Kidney tubule cell (primary cell): ENCODE measurements at regions not wholly inside any gene's neighbourhood (a gene's known extent, or its start where the extent isn't known, plus 50 kb on each side); places are given as distances from the start of the nearest gene placed in this dataset.

ENCODE experiments used
- DNase-seq: peaks from one replicate; pipeline ENCODE4 v3.0.0-alpha.2; 2018; ENCODE audit warnings: low spot score

DNA sequence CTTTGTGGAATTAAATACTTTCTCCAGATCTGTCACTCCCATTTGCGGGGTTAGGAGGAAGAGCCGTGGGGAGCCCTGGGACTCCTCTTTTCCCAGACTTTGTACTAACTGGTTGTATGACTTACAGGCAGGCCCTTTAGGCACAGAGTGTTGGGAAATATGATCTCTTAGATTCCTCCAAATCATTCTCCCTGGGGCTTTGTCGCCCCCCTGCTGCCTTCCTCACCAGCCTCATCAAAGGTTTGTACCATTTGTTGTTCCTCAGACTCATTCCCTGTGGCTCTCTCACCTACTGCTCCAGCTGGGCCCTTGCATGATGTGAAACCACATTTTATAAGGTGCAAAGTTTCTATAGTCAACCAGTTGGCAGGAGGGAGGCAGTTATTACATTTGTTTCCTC, 56.4 kb downstream of the CRYGS start:
- no peak for DNase-seq

DNA sequence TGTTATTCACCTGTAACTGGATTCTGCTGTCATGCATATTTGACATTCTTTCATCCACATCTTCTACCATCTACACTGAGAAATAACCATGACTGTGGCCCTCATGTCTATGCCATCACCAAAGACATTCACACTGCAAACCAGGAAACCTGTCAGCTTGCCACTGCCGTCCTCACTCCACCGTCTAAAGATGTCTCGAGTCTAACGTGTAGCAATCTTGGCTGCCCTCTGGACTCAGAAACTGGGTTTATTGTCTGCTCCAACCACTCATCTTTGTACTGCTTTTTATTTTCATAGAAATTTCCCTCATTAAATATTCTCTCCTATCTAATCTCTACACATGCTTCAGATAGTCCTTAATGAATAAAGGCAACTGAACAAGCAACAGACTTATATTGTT, 57.1 kb downstream of the CRYGS start:
- no peak for DNase-seq

DNA sequence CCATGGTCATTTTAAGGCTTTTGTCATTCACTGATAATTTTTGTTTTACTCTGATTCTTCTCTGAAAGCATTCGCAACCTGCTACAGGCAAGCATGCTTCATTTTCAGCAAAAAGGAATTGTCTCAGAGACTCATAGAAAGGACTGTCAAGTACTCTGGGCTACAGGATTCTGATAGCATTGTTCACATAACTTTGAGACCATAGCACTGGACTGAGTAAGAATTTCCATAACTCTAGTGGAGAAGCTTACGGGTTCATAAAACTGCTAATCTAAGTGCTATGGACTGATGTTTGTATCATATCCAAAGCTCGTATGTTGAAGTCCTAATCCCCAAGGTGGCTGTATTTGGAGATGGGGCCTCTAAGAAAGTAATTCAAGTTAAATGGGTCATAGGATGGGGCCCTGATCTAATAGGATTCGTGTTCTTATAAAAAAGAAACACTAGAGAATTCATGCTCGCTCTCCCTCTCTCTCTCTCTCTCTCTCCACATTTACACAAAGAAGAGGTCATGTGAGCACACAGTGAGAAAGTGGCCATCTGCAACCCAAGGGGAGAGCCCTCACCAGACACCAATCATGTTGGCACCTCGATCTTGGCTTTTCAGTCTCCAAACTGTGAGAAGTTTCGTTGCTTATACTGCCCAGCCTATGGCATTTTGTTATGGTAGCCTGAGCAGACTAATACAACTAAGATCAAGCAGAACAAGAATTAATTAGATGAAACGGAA, 60.4 kb downstream of the CRYGS start:
- no peak for DNase-seq

GRCh38 chr3:186481526-186481925, 62.7 kb downstream of the CRYGS start:
- no peak for DNase-seq

- no peak for DNase-seq
These were observed 66.3 kb downstream of the CRYGS start for GRCh38 chr3:186477876-186478275.

GRCh38 chr3:186477033-186477432, 67.1 kb downstream of the CRYGS start:
- DNase-seq = no peak

DNA sequence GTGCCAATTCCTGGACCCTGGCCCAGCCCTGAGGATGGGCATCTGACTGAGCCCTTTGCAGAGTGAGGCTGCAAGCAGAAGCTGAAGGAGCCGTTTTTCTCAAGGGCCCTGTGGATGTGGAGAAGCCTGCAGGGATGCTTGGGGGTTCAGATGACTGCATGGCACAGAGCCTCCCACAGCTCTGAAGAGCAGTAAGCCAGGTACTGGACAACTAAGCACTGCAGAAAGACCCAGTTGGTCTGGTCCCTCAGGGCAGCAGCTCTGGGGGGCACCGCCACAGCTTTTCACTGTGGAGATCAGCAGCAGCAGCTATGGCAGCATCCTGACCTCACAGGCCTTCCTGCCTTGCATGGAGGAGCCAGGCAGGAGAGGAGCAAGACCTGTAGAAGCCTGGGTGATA, 67.6 kb downstream of the CRYGS start:
- no peak for DNase-seq

- DNase-seq = no peak
These were observed 68.1 kb downstream of the CRYGS start for GRCh38 chr3:186476044-186476468.

DNA sequence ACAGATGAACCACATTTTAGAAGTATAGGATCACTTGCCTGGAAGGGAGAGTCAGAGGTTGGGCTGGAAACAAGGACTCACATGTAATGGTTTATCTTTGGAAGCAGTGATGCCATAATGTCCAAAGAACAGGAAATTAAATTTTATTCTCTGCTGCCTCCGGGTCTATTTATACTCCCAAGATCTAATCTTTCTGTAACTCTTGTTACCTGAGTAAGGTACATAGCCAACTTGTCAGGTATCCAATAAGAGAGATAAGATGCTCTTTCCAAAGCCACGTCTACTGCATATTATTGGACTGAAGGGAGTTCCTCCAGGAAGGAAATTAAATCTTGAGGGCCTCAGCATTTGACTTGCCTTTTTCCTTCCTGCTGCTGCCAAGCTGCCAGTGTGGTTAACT, 71.0 kb downstream of the CRYGS start:
- DNase-seq = no peak

DNA sequence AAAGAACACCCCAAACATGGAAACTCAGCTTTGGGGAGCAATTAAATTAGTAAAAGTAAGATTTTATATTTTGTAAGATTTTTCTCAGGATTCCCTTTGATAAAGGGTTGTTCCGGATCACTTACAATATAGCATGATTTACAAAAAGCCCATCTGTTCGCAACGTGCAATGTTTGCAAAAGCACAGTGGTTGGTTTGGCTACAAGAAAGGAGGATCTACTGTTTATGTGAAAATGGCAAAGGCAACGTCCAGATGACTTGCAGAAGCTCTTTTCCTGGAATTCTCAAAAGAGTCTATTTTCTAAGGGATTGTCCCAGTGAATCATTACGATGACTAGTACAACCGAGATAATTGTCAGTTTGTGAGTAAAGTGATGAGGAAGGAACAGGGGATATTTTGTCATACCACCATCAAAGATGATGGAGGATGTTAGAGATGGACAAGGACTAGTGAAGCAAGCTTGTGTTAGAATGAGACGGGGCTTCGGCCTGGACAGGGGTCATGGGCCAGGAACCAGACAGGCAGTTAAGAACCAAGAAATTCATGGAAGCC, 71.6 kb downstream of the CRYGS start:
- no peak for DNase-seq

DNA sequence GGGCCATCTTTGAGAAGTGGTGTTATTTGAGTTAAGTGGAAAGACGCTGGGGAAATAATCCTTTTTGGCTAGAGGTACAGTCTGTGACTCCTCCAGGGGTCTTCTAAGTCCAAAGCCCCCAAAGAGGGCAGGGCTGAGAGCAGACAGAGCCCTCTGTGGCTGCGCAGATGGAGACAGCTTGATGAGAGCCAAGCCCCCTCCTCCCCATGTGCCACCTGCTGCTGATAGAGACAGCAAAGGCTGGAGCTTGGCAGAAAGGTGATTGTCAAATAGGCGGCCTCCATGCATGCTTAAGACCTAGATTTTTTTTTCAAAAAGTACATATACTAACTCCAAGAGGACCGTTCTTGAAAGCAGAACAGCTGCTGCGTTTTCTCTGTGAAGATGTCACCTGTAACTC, 72.4 kb downstream of the CRYGS start:
- no peak for DNase-seq

GRCh38 chr3:186469525-186469924, 74.7 kb downstream of the CRYGS start:
- no peak for DNase-seq

DNA sequence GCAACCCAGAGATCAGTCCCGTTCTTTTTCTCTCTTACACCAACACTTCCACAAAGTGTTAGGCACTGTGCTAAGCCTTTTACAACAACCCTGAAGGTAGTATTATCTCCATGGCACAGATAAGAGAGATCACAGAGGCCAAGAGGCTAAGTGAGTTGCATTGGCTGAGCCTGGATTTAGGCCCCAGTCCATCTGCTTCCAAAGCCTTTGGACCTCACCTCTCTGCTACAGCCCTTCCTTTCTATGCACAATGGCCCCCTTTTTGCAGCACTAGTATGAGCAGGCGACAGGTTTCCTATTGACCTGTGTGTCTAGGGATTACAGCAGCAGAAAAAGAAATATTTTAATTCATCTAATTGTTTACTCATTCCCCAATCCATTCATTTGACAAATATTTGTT, 76.2 kb downstream of the CRYGS start:
- no peak for DNase-seq

DNA sequence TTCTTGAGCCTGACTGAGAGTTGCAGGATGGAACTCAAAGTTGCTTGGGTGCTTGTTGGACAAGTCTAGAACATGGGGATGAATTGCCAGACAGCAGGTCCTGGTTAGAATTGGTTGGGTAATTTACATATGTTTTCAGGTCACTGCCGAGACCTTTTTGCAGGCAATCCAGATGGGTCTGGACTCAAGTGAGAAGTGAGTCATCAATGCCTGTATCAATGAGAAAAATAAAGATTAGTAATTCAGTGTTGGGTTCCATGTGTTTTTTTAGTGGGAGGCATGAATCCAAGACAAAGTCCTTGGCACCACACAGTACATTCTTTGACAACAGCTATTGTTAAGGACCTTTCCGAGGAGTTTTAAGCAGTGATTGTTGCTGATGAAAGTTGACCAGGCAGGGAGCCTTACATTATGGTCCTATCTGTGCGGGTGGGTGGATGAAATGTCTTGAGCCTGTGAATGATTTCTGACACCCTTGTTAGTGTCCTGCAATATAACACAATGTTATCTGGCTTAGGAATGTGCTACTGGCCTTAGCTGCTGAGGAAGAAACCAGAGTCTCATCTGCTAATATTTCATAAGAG, 77.7 kb downstream of the CRYGS start:
- no peak for DNase-seq

DNA sequence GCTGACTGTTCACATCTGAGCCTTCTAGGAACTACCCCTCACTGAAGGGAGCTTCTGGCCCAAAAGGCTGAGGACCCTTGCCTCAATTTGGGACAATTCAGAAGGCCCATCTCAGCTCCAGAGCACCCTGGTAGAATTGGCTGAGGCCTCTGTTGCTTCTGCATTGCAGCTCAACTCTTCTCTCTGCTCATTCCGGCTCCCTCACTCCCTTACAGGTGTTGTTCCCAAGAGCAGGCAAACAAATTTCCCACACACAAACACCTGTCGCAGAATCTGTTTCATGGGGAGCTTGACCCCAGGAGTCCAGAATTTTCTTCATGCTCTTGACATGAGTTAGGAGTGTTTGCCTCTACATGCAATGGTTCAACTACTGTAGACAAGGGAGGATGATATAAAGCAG, 78.7 kb downstream of the CRYGS start:
- DNase-seq = no peak

DNA sequence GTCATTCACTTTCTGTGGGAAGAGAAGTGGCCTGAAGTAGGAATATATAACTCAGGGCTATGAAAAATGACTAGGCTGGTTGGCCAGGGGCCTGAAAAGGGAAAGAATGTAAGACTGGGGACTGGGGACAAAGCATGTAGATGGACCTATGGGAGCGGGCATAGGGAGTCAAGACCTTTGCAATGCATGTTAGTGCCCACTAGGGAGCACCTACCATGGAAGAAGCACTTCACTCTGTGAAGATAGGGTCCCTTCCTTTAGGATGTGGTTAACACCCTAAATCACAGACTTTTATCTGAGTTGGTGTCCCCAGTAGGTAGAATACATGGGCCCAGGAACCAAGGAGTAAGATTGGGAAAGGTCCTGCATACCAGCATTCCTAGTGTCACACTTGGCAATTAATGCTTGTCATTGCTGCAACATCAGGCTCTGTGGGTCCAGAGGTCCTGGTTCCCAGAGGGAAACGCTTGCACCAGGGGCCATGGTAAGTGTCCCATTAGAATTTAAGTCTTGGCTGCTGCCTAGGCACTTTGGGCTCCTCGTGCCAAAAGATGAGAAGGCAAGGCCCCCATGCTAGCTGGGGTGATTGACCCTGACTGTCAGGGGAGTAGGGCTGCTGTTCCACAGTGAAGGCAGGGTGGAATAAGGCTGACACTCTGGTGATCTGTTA, 79.6 kb downstream of the CRYGS start:
- DNase-seq = no peak

GRCh38 chr3:186461141-186461540, 83.0 kb downstream of the CRYGS start:
- DNase-seq = peak; percentile 78

DNA sequence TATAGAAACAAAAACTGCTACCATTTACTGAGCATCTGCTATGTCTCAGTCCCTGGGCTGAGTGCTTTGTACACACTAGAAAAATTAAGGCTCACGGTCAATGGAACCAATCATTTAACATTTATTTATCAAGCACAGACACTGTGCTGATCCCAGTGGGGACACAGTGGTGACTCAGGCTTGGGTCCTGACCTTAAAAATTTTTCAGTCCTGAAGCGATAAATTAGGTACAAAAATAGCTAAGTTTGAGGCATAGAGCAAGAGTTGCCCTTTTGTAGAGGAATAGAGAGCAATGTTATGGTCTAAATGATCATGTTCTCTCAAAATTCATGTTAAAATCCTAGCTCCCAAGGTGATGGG, 85.1 kb downstream of the CRYGS start:
- DNase-seq = no peak

GRCh38 chr3:186458306-186459107, 85.7 kb downstream of the CRYGS start:
- peak; percentile 14 for DNase-seq

DNA sequence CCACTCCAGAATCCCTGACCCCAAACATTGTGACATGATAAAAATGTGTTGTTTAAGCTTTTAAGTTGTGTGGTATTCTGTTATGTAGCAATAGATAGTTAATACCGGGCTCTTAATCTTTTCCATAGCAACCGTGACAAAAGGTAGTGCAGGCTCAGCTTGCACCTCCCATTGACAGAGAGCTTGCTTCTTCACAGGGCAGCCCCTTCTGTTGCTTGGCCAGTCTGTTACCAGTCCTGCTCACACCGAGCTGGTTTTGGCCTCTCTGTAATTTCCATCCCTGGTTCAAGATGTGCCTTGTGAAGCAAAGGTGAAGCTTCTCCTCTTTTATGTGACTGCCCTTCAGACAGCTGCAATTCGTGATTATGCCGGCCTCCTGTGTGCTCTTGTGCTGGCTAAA, 86.9 kb downstream of the CRYGS start:
- DNase-seq = no peak

- no peak for DNase-seq
These were observed 87.4 kb downstream of the CRYGS start for GRCh38 chr3:186456731-186457191.
